WTC11 (cell line): ENCODE measurements at regions not wholly inside any gene's neighbourhood (a gene's known extent, or its start where the extent isn't known, plus 50 kb on each side); places are given as distances from the start of the nearest gene placed in this dataset.

Experiments used
- ATAC-seq: fragments of 200-7000 bp; cut with Tn5 transposase; 2 replicates; pipeline ENCODE4 v1.10.0; 2021; ENCODE audit warnings: mild to moderate bottlenecking, moderate library complexity
- CTCF ChIA-PET: fragments of 300-600 bp; sonication (Branson Sonifier 250); formaldehyde crosslinking; loops from one replicate; lab custom pipeline; 2021; ENCODE audit warnings: antibody characterized with exemption; lab: Charles Lee
- POLR2A ChIA-PET: fragments of 350-600 bp; sonication (Branson Sonifier 250); formaldehyde crosslinking; loops from one replicate; lab custom pipeline; 2021; ENCODE audit warnings: antibody characterized with exemption; lab: Charles Lee
- DNase-seq: peaks from one replicate; pipeline ENCODE4 v3.0.0; 2021; ENCODE audit warnings: low spot score
- H3K27ac Mint-ChIP-seq: 2 replicates; pipeline ENCODE4 v1.8.0; 2021; ENCODE audit warnings: mixed read lengths
- H3K27me3 Mint-ChIP-seq: 2 replicates; pipeline ENCODE4 v1.8.0; 2021; ENCODE audit warnings: low read depth, mild to moderate bottlenecking, moderate library complexity, mixed read lengths
- H3K36me3 Mint-ChIP-seq: 2 replicates; pipeline ENCODE4 v1.8.0; 2021; ENCODE audit warnings: mixed read lengths
- H3K4me1 Mint-ChIP-seq: 2 replicates; pipeline ENCODE4 v1.8.0; 2022; ENCODE audit warnings: mixed read lengths
- H3K4me3 Mint-ChIP-seq: 2 replicates; pipeline ENCODE4 v1.8.0; 2021; ENCODE audit warnings: mild to moderate bottlenecking, moderate library complexity, mixed read lengths
- H3K9me3 Mint-ChIP-seq: 2 replicates; pipeline ENCODE4 v1.8.0; 2021; ENCODE audit warnings: mixed read lengths
- AFF4 ChIP-seq: sonication (generic); formaldehyde crosslinking; IDR thresholded peaks from 2 replicates; pipeline ENCODE4 v1.8.1; 2023; ENCODE audit warnings: mild to moderate bottlenecking, missing genetic modification reagents, borderline replicate concordance
- CREB1 ChIP-seq: sonication (generic); formaldehyde crosslinking; IDR thresholded peaks from 2 replicates; pipeline ENCODE4 v1.8.0; 2023; ENCODE audit warnings: mild to moderate bottlenecking, missing genetic modification reagents
- CTCF ChIP-seq: fragments of 200-600 bp; IDR thresholded peaks from 2 replicates; pipeline ENCODE4 v1.8.0; 2022; ENCODE audit warnings: antibody characterized with exemption
- E2F1 ChIP-seq: sonication (generic); formaldehyde crosslinking; IDR thresholded peaks from 2 replicates; pipeline ENCODE4 v1.8.0; 2022; ENCODE audit warnings: mild to moderate bottlenecking, missing genetic modification reagents
- ETV6 ChIP-seq: sonication (generic); formaldehyde crosslinking; IDR thresholded peaks from 2 replicates; pipeline ENCODE4 v1.8.1; 2022; ENCODE audit warnings: mild to moderate bottlenecking, missing genetic modification reagents
- KAT7 ChIP-seq: sonication (generic); formaldehyde crosslinking; IDR thresholded peaks from 2 replicates; pipeline ENCODE4 v1.8.1; 2023; ENCODE audit warnings: missing genetic modification reagents, mild to moderate bottlenecking, borderline replicate concordance
- MXD4 ChIP-seq: fragments of 250-450 bp; sonication (Bioruptor Pico); IDR thresholded peaks from 2 replicates; pipeline ENCODE4 v1.8.0; 2021; ENCODE audit warnings: mild to moderate bottlenecking, moderate library complexity, borderline replicate concordance
- MYBL2 ChIP-seq: sonication (generic); formaldehyde crosslinking; IDR thresholded peaks from 2 replicates; pipeline ENCODE4 v1.8.1; 2023; ENCODE audit warnings: mild to moderate bottlenecking, moderate library complexity, missing genetic modification reagents
- PREB ChIP-seq: sonication (generic); formaldehyde crosslinking; IDR thresholded peaks from 2 replicates; pipeline ENCODE4 v1.8.1; 2022; ENCODE audit warnings: mild to moderate bottlenecking, missing genetic modification reagents, moderate library complexity, borderline replicate concordance
- PRRX2 ChIP-seq: fragments of 250-450 bp; sonication (Bioruptor Pico); IDR thresholded peaks from 2 replicates; pipeline ENCODE4 v1.8.0; 2021; ENCODE audit warnings: mild to moderate bottlenecking
- SMAD4 ChIP-seq: sonication (generic); formaldehyde crosslinking; IDR thresholded peaks from 2 replicates; pipeline ENCODE4 v1.8.0; 2022; ENCODE audit warnings: mild to moderate bottlenecking, missing genetic modification reagents
- TEAD1 ChIP-seq: sonication (generic); formaldehyde crosslinking; IDR thresholded peaks from 2 replicates; pipeline ENCODE4 v1.8.0; 2022; ENCODE audit warnings: mild to moderate bottlenecking, missing genetic modification reagents
- USF1 ChIP-seq: sonication (generic); formaldehyde crosslinking; IDR thresholded peaks from 2 replicates; pipeline ENCODE4 v1.8.0; 2022; ENCODE audit warnings: mild to moderate bottlenecking, missing genetic modification reagents
- ZNF423 ChIP-seq: fragments of 250-450 bp; sonication (Bioruptor Pico); IDR thresholded peaks from 2 replicates; pipeline ENCODE4 v2.1.2; 2022; ENCODE audit warnings: mild to moderate bottlenecking, moderate library complexity
- TF ChIP-seq, protein P1 (sequence below): sonication (generic); formaldehyde crosslinking; IDR thresholded peaks from 2 replicates; pipeline ENCODE4 v1.8.1; 2023; ENCODE audit warnings: mild to moderate bottlenecking, missing genetic modification reagents, moderate library complexity
- TF ChIP-seq, protein P2 (sequence below): sonication (generic); formaldehyde crosslinking; IDR thresholded peaks from 2 replicates; pipeline ENCODE4 v1.8.1; 2022; ENCODE audit warnings: low read depth, mild to moderate bottlenecking, moderate library complexity, missing genetic modification reagents, borderline replicate concordance
- TF ChIP-seq, protein P3 (sequence below): sonication (generic); formaldehyde crosslinking; IDR thresholded peaks from 2 replicates; pipeline ENCODE4 v1.8.1; 2022; ENCODE audit warnings: missing genetic modification reagents, borderline replicate concordance
- TF ChIP-seq, protein P4 (sequence below): sonication (generic); formaldehyde crosslinking; IDR thresholded peaks from 2 replicates; pipeline ENCODE4 v1.8.1; 2022; ENCODE audit warnings: mild to moderate bottlenecking, moderate library complexity, missing genetic modification reagents
- TF ChIP-seq, protein P5 (sequence below): sonication (generic); formaldehyde crosslinking; IDR thresholded peaks from 2 replicates; pipeline ENCODE4 v1.8.1; 2023; ENCODE audit warnings: mild to moderate bottlenecking, missing genetic modification reagents, moderate library complexity

- TF ChIP-seq, protein P1, sequence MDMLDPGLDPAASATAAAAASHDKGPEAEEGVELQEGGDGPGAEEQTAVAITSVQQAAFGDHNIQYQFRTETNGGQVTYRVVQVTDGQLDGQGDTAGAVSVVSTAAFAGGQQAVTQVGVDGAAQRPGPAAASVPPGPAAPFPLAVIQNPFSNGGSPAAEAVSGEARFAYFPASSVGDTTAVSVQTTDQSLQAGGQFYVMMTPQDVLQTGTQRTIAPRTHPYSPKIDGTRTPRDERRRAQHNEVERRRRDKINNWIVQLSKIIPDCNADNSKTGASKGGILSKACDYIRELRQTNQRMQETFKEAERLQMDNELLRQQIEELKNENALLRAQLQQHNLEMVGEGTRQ (CRISPR knock-in tag) = no peak
- TF ChIP-seq, protein P2, sequence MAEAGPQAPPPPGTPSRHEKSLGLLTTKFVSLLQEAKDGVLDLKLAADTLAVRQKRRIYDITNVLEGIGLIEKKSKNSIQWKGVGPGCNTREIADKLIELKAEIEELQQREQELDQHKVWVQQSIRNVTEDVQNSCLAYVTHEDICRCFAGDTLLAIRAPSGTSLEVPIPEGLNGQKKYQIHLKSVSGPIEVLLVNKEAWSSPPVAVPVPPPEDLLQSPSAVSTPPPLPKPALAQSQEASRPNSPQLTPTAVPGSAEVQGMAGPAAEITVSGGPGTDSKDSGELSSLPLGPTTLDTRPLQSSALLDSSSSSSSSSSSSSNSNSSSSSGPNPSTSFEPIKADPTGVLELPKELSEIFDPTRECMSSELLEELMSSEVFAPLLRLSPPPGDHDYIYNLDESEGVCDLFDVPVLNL (CRISPR knock-in tag) = no peak
- TF ChIP-seq CTCF (no peak), KAT7 (CRISPR knock-in tag) (no peak), TEAD1 (no peak), MXD4 (CRISPR knock-in tag) (no peak), PRRX2 (no peak), ETV6 (CRISPR knock-in tag) (no peak), CREB1 (CRISPR knock-in tag) (no peak)
- TF ChIP-seq, protein P3, sequence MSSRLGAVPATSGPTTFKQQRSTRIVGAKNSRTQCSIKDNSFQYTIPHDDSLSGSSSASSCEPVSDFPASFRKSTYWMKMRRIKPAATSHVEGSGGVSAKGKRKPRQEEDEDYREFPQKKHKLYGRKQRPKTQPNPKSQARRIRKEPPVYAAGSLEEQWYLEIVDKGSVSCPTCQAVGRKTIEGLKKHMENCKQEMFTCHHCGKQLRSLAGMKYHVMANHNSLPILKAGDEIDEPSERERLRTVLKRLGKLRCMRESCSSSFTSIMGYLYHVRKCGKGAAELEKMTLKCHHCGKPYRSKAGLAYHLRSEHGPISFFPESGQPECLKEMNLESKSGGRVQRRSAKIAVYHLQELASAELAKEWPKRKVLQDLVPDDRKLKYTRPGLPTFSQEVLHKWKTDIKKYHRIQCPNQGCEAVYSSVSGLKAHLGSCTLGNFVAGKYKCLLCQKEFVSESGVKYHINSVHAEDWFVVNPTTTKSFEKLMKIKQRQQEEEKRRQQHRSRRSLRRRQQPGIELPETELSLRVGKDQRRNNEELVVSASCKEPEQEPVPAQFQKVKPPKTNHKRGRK (CRISPR knock-in tag) = no peak
- TF ChIP-seq, protein P4, sequence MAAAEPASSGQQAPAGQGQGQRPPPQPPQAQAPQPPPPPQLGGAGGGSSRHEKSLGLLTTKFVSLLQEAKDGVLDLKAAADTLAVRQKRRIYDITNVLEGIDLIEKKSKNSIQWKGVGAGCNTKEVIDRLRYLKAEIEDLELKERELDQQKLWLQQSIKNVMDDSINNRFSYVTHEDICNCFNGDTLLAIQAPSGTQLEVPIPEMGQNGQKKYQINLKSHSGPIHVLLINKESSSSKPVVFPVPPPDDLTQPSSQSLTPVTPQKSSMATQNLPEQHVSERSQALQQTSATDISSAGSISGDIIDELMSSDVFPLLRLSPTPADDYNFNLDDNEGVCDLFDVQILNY (CRISPR knock-in tag) = no peak
- TF ChIP-seq, all 79 proteins: peak for 0
- DNase-seq (no peak), ATAC-seq (no peak)
- Mint-ChIP-seq H3K27ac (no peak overlapping the region), H3K36me3 (no peaks in the 10 kb centered on the region; the same call in 1 of the 2 replicates), H3K9me3 (peaks cover 10% of the 10 kb centered on the region), H3K4me3 (no peak overlapping the region), H3K4me1 (peaks cover 22% of the 10 kb centered on the region), H3K27me3 (no peaks in the 10 kb centered on the region)
- POLR2A ChIA-PET = no interaction called here
- CTCF ChIA-PET = interaction anchor here (0.5 kb wide), 1 partner anchor 564 kb away, joined by 3 read pairs; no protein-coding TSS in a partner anchor
These were observed 510.9 kb upstream of the TBX3 start for GRCh38 chr12:115194857-115195256.

DNA sequence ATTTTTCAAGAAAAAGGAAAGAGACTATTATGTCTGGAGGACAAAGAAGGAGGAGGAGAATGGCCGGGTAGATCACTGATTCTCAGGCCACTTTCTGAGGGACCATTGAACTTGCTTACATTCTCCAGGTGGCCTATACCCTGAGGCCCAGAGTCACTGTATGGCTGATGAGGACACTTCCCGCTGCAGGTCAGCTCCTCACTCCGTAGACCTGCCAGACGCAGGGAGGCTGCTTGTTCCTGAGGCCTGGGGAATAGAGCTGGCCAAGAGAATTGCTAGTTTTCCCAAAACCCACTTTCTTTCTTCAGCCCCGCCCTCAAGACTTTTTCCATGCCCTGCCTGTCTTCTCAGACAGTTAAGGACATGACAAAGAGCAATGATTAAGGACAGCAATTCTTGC, 510.5 kb upstream of the TBX3 start:
- H3K4me3 Mint-ChIP-seq = no peak overlapping the region
- H3K4me1 Mint-ChIP-seq = peaks cover 19% of the 10 kb centered on the region
- no peaks in the 10 kb centered on the region; the same call in 1 of the 2 replicates for H3K36me3 Mint-ChIP-seq
- no peaks in the 10 kb centered on the region for H3K27me3 Mint-ChIP-seq
- ATAC-seq (no peak), DNase-seq (no peak)
- ChIA-PET CTCF (no interaction called here), POLR2A (no interaction called here)
- H3K9me3 Mint-ChIP-seq = peaks cover 10% of the 10 kb centered on the region
- no peak overlapping the region for H3K27ac Mint-ChIP-seq
- TF ChIP-seq ZNF423 (CRISPR knock-in tag) (no peak), USF1 (CRISPR knock-in tag) (no peak), E2F1 (CRISPR knock-in tag) (no peak), PREB (CRISPR knock-in tag) (no peak), AFF4 (CRISPR knock-in tag) (no peak), MYBL2 (CRISPR knock-in tag) (no peak), SMAD4 (CRISPR knock-in tag) (no peak)
- TF ChIP-seq, protein P5, sequence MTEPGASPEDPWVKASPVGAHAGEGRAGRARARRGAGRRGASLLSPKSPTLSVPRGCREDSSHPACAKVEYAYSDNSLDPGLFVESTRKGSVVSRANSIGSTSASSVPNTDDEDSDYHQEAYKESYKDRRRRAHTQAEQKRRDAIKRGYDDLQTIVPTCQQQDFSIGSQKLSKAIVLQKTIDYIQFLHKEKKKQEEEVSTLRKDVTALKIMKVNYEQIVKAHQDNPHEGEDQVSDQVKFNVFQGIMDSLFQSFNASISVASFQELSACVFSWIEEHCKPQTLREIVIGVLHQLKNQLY (CRISPR knock-in tag) = no peak
- TF ChIP-seq, protein P1 (CRISPR knock-in tag) = no peak
